ENCODE measurements at regions not wholly inside any gene's neighbourhood (a gene's known extent, or its start where the extent isn't known, plus 50 kb on each side); places are given as distances from the start of the nearest gene placed in this dataset.

DNA sequence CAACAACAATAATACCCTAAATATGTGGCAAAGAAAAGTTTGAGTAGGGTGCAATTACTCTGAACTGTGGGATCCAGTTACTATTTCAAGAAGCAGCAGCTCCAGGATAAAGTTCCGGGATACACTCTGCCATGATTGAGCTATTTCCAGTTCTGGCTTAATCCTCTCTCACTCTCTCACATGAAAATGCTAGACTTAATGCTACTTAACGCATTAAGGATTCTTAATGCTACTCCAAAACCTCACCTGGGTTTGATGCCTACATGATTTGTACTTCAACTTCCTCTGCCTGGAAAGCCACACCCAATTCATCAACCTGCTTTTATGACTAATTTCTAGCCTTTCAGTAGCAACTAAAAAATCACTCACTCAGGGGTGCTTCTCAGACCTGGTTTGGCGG lies 151.1 kb upstream of the HNMT start:
- no peak for DNase-seq (ENCODE audit: low spot score in 2 of 2)
- intact Hi-C loops (cut with DNase I; ENCODE audit: low total_unique reads), result no loop called here
- peaks cover 0 to 3% of the 10 kb centered on the region in 2 donors for H3K9me3 ChIP-seq
- TF ChIP-seq, protein P1, sequence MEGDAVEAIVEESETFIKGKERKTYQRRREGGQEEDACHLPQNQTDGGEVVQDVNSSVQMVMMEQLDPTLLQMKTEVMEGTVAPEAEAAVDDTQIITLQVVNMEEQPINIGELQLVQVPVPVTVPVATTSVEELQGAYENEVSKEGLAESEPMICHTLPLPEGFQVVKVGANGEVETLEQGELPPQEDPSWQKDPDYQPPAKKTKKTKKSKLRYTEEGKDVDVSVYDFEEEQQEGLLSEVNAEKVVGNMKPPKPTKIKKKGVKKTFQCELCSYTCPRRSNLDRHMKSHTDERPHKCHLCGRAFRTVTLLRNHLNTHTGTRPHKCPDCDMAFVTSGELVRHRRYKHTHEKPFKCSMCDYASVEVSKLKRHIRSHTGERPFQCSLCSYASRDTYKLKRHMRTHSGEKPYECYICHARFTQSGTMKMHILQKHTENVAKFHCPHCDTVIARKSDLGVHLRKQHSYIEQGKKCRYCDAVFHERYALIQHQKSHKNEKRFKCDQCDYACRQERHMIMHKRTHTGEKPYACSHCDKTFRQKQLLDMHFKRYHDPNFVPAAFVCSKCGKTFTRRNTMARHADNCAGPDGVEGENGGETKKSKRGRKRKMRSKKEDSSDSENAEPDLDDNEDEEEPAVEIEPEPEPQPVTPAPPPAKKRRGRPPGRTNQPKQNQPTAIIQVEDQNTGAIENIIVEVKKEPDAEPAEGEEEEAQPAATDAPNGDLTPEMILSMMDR (IDR thresholded peaks at IDR 0.05), result no peak
- TF ChIP-seq POLR2AphosphoS5 (IDR thresholded peaks at IDR 0.05) (no peak), POLR2A (IDR thresholded peaks at IDR 0.05) (no peak)
- no peaks in the 10 kb centered on the region for H3K36me3 ChIP-seq
- H3K4me3 ChIP-seq, result no peak overlapping the region
- H3K4me1 ChIP-seq, result no peaks in the 10 kb centered on the region
- no peaks in the 10 kb centered on the region for H3K27me3 ChIP-seq
- no peak overlapping the region for H3K27ac ChIP-seq

DNA sequence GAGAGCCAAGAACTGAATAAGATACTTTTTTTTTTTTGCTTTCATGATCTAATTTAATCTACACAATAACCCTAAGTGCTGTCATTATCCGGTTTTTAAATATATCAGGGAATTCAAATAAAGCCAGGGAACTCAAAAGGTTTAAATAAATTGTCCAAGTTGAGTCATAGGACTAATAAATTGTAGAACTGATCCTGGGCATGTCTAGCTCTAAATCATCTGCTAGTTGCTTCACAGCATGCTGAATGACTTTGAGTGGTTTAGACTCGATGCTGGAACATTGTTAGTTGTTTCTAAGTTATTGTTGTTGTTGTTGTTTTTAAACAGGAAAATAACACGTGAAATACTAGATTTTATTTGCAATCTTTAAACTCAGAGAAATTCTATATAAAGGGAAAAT lies 147.2 kb upstream of the HNMT start:
- H3K27me3 ChIP-seq, result no peaks in the 10 kb centered on the region
- DNase-seq (ENCODE audit: low spot score in 2 of 2), result no peak
- H3K4me3 ChIP-seq, result no peak overlapping the region
- no peaks in the 10 kb centered on the region for H3K4me1 ChIP-seq
- no peak for TF ChIP-seq POLR2AphosphoS5 (IDR thresholded peaks at IDR 0.05)
- no peak for TF ChIP-seq POLR2A (IDR thresholded peaks at IDR 0.05)
- TF ChIP-seq, protein P1 (IDR thresholded peaks at IDR 0.05), result no peak
- no peaks in the 10 kb centered on the region for H3K9me3 ChIP-seq
- intact Hi-C loops (cut with DNase I; ENCODE audit: low total_unique reads), result no loop called here
- H3K27ac ChIP-seq, result no peak overlapping the region
- H3K36me3 ChIP-seq, result no peaks in the 10 kb centered on the region

DNA sequence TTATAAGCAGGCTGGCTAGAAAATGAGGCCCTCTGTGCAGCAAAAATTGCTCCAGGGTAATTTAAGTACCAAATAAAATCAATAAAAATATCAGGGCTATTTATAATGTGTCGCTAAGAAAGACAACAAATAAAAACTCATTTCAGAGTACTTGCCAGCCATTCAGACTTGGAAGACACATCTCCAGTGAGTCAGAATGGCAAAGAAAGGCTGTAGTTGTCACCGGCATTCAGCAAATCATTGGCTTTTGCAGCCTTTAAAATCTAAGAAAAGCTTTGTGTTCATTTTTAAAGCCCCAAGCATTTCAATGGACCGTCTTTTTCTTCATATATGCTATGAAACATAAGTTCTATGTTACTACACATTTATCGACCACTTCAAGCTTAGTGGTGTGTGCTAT lies 141.1 kb upstream of the HNMT start:
- Histone ChIP-seq H3K4me1 (no peaks in the 10 kb centered on the region), H3K27ac (no peak overlapping the region), H3K27me3 (no peaks in the 10 kb centered on the region), H3K9me3 (no peaks in the 10 kb centered on the region), H3K4me3 (no peak overlapping the region), H3K36me3 (no peaks in the 10 kb centered on the region)
- no peak for DNase-seq (ENCODE audit: low spot score in 2 of 2)
- intact Hi-C loops (cut with DNase I; ENCODE audit: low total_unique reads), result no loop called here
- no peak for TF ChIP-seq POLR2AphosphoS5 (IDR thresholded peaks at IDR 0.05)
- TF ChIP-seq, protein P1 (IDR thresholded peaks at IDR 0.05), result no peak
- no peak for TF ChIP-seq POLR2A (IDR thresholded peaks at IDR 0.05)

DNA sequence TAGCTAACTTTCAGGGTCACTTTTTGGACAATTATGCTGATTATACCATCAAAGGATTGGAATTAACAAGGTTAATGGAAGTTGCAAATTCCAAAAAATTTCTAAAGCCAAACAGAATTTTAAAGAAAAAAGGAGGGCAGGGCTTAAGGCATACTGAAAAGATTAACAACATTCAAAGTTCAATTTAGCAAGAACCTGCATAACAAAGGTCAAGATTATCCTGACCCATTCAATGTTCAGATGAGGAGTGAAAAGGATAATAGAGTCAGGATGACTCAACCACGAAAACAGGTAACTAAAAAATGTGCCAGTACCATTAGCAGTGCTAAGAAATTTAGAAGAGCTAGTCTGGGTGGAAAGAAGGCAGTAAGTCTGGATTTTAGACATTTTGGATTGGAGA lies 139.8 kb upstream of the HNMT start:
- H3K27ac ChIP-seq, result no peak overlapping the region
- H3K4me1 ChIP-seq, result no peaks in the 10 kb centered on the region
- no peaks in the 10 kb centered on the region for H3K27me3 ChIP-seq
- no peaks in the 10 kb centered on the region for H3K9me3 ChIP-seq
- no peak overlapping the region for H3K4me3 ChIP-seq
- no peaks in the 10 kb centered on the region for H3K36me3 ChIP-seq
- intact Hi-C loops (cut with DNase I; ENCODE audit: low total_unique reads), result no loop called here
- no peak for TF ChIP-seq POLR2AphosphoS5 (IDR thresholded peaks at IDR 0.05)
- TF ChIP-seq POLR2A (IDR thresholded peaks at IDR 0.05), result no peak
- TF ChIP-seq, protein P1 (IDR thresholded peaks at IDR 0.05), result no peak
- DNase-seq (ENCODE audit: low spot score in 2 of 2), result no peak

DNA sequence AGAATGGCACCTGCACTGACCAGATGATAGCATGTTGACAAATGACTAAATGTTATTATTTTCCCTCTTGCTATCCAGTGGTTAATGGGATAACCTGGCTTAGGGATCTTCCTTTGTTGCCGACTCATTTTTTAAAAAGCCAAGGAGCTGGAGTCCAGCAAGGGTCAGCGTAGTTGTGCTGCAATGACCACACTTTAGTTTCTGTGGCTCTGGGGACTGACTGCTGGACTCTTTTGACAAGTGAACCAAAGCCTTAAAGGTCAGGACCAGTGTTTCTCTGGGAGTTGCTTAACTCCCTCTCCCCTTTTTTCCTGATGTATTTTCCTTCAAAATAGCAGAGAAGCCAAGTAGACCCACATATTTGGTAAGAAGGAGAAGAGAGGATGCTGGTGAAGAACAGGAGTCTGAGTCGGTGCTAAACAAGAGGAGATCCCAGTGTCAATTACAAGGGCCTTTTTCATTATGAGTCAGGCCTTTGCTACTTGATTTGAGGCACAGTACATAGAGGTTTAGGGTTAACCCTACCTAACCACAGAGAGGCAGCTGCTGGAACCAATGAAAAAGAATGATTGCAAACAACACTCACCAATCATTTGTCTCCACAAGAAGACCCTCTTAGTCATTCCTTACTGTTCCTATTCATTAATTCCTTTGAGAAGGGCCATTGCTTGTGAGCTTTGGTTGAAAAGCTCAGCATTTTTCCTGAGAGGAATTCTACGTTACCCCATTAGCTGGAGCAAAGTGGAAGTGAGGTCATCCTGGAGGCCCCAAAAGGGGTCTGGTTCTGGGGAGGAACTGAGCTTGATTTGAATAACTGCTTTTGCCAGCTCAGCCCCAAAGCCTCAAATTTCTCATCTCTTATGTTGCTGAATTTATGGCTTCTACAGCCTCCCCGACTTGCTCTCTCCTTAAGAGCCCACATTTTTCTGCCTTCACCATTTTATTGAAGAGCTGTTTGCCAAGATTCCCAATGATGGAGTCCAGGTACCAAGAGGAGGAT lies 137.6 kb upstream of the HNMT start:
- TF ChIP-seq POLR2A (IDR thresholded peaks at IDR 0.05) (no peak), POLR2AphosphoS5 (IDR thresholded peaks at IDR 0.05) (no peak)
- TF ChIP-seq, protein P1 (IDR thresholded peaks at IDR 0.05), result no peak
- H3K36me3 ChIP-seq, result no peaks in the 10 kb centered on the region
- H3K27me3 ChIP-seq, result no peaks in the 10 kb centered on the region
- DNase-seq (ENCODE audit: low spot score in 2 of 2), result no peak
- H3K9me3 ChIP-seq, result no peaks in the 10 kb centered on the region
- no peak overlapping the region for H3K27ac ChIP-seq
- H3K4me1 ChIP-seq, result no peaks in the 10 kb centered on the region
- intact Hi-C loops (cut with DNase I; ENCODE audit: low total_unique reads), result no loop called here
- H3K4me3 ChIP-seq, result no peak overlapping the region

Data from breast epithelium (tissue), 4 donors.